Endothelial cell of umbilical vein (primary cell): ENCODE measurements at regions not wholly inside any gene's neighbourhood (a gene's known extent, or its start where the extent isn't known, plus 50 kb on each side); places are given as distances from the start of the nearest gene placed in this dataset.

ENCODE experiments used
- BruUV-seq: library from RNA; stranded (reverse); fragments of 400-500 nt; replicated peaks from 2 replicates; lab custom pipeline; 2021; lab: Mats Ljungman, UMichigan
- CTCF ChIA-PET: fragments of 300-600, 350-600 bp; sonication (Branson Sonifier 250); formaldehyde crosslinking; loops from one replicate; lab custom pipeline; 2021; ENCODE audit warnings: antibody characterized with exemption, inconsistent platforms; lab: Charles Lee
- POLR2A ChIA-PET: fragments of 300-600, 350-600 bp; sonication (Branson Sonifier 250); formaldehyde crosslinking; loops from one replicate; lab custom pipeline; 2021; ENCODE audit warnings: antibody characterized with exemption, inconsistent platforms; lab: Charles Lee
- DNase-seq: peaks from one replicate; pipeline ENCODE4 v3.0.0-alpha.2; 2011; ENCODE audit warnings: low read depth, low spot score
- FAIRE-seq: peaks from 2 replicates; lab custom pipeline; 2011; peaks lifted over from hg19 to GRCh38; lab: Jason Lieb, UNC
- H2AFZ ChIP-seq: 2 replicates; pipeline ENCODE4 v1.6.0; 2012; ENCODE audit warnings: low read depth, low read length, control low read depth, inconsistent platforms
- H3K27ac ChIP-seq: 2 replicates; pipeline ENCODE4 v1.5.1; 2011; ENCODE audit warnings: low read depth, mild to moderate bottlenecking, control low read depth, low read length, moderate library complexity; ENCODE audit not compliant: insufficient read depth
- H3K27me3 ChIP-seq, 2 experiments: 2 replicates each; pipeline versions ENCODE4 v1.6.0 to v1.6.1; 2011; ENCODE audit warnings: low read length in 2 of 2, mixed read lengths in 1 of 2; ENCODE audit not compliant: control insufficient read depth in 2 of 2, insufficient read depth in 2 of 2
- H3K36me3 ChIP-seq, 2 experiments: 2 replicates in 1 of 2; 3 replicates in 1 of 2; pipeline ENCODE4 v1.5.1; 2011; ENCODE audit warnings: low read length in 2 of 2, mild to moderate bottlenecking in 1 of 2, moderate library complexity in 1 of 2; ENCODE audit not compliant: control insufficient read depth in 2 of 2, insufficient read depth in 2 of 2; ENCODE audit errors: extremely low read depth in 1 of 2
- H3K4me1 ChIP-seq: 3 replicates; pipeline ENCODE4 v1.5.1; 2011; ENCODE audit warnings: mild to moderate bottlenecking, low read length; ENCODE audit not compliant: control insufficient read depth, insufficient read depth; ENCODE audit errors: extremely low read depth
- H3K4me2 ChIP-seq: 2 replicates; pipeline ENCODE4 v1.6.1; 2011; ENCODE audit warnings: low read length, control low read depth, mixed read lengths; ENCODE audit not compliant: insufficient read depth
- H3K4me3 ChIP-seq, 3 experiments: fragments of 200-600 bp in 1 of 3; sonication (generic), shearing (Covaris generic) in 1 of 3; replicated peaks in 1 of 3; 2 replicates each; pipeline ENCODE4 v1.5.1; 2011 to 2016; ENCODE audit warnings: control low read depth in 3 of 3, low read length in 3 of 3, mild to moderate bottlenecking in 2 of 3, inconsistent platforms in 1 of 3, low read depth in 1 of 3, moderate library complexity in 1 of 3; ENCODE audit not compliant: insufficient read depth in 1 of 3
- H3K79me2 ChIP-seq: 2 replicates; pipeline ENCODE4 v1.6.0; 2012; ENCODE audit warnings: low read length, inconsistent platforms; ENCODE audit not compliant: control insufficient read depth, insufficient read depth
- H3K9ac ChIP-seq: replicated peaks from 2 replicates; pipeline ENCODE3; 2011; ENCODE audit warnings: low read length, control low read depth; ENCODE audit not compliant: insufficient read depth; ENCODE audit errors: extremely low read depth
- H3K9me1 ChIP-seq: replicated peaks from 3 replicates; pipeline ENCODE4 v1.6.0; 2011; ENCODE audit warnings: mild to moderate bottlenecking, low read length; ENCODE audit not compliant: control insufficient read depth, insufficient read depth; ENCODE audit errors: extremely low read depth
- H3K9me3 ChIP-seq: replicated peaks from 2 replicates; pipeline ENCODE4 v1.5.1; 2012; ENCODE audit warnings: low read length, inconsistent platforms; ENCODE audit not compliant: control insufficient read depth, insufficient read depth
- H4K20me1 ChIP-seq: replicated peaks from 2 replicates; pipeline ENCODE3; 2011; ENCODE audit warnings: mild to moderate bottlenecking, low read length; ENCODE audit not compliant: control insufficient read depth, insufficient read depth; ENCODE audit errors: extremely low read depth
- EZH2 ChIP-seq: IDR thresholded peaks from 2 replicates; pipeline ENCODE4 v1.6.1; 2012; ENCODE audit warnings: borderline replicate concordance, low read depth, mild to moderate bottlenecking, moderate library complexity, low read length, inconsistent platforms; ENCODE audit not compliant: severe bottlenecking
- FOS ChIP-seq: IDR thresholded peaks from 2 replicates; pipeline ENCODE4 v1.6.1; 2011; ENCODE audit warnings: mild to moderate bottlenecking, low read length, moderate library complexity, borderline replicate concordance; ENCODE audit not compliant: insufficient read depth
- GATA2 ChIP-seq: IDR thresholded peaks from 2 replicates; pipeline ENCODE4 v1.7.0; 2011; ENCODE audit warnings: low read depth, mild to moderate bottlenecking, moderate library complexity, mixed read lengths, low read length; ENCODE audit not compliant: insufficient read length, insufficient read depth
- JUN ChIP-seq: IDR thresholded peaks from 2 replicates; pipeline ENCODE4 v1.6.1; 2011; ENCODE audit warnings: borderline replicate concordance, low read depth; ENCODE audit not compliant: insufficient read length, insufficient read depth
- MAX ChIP-seq: IDR thresholded peaks from 2 replicates; pipeline ENCODE4 v1.6.1; 2011; ENCODE audit not compliant: insufficient read depth, insufficient read length
- MYC ChIP-seq: IDR thresholded peaks from one replicate; pipeline ENCODE4 v1.6.1; 2011; ENCODE audit warnings: mild to moderate bottlenecking, low read depth, low read length
- POLR2A ChIP-seq: IDR thresholded peaks from 2 replicates; pipeline ENCODE4 v1.6.1; 2012; ENCODE audit warnings: low read depth, mild to moderate bottlenecking, control low read depth, low read length
- POLR2AphosphoS5 ChIP-seq: IDR thresholded peaks from 2 replicates; pipeline ENCODE4 v1.6.1; 2012; ENCODE audit warnings: low read depth, mild to moderate bottlenecking, control low read depth, low read length, moderate library complexity; ENCODE audit not compliant: insufficient read depth
- dilution Hi-C: fragments of 300-500 bp; cut with MboI; formaldehyde crosslinking; loops from one replicate; pipeline ENCODE4 v1.15.0; 2019; ENCODE audit warnings: low sequenced_read_pairs; ENCODE audit not compliant: extremely low pct_ligation_motif_present
- intact Hi-C: fragments of 100-400 bp; cut with micrococcal nuclease; formaldehyde crosslinking; loops from one replicate; pipeline ENCODE4 v1.10.0; 2022
- TF ChIP-seq, protein P1 (sequence below), 2 donors: IDR thresholded peaks; 1 replicate in 1 of 2; 2 replicates in 1 of 2; pipeline ENCODE4 v1.5.1; 2011; ENCODE audit warnings: low read length in 2 of 2, mild to moderate bottlenecking in 2 of 2, moderate library complexity in 2 of 2, control low read depth in 1 of 2, inconsistent platforms in 1 of 2, low read depth in 1 of 2; ENCODE audit not compliant: insufficient read depth in 1 of 2; ENCODE audit errors: extremely low read depth in 1 of 2

- H4K20me1 ChIP-seq: no peaks in the 10 kb centered on the region
- H3K9me1 ChIP-seq: no peaks in the 10 kb centered on the region
- no peak overlapping the region for H2AFZ ChIP-seq
- H3K4me3 ChIP-seq: no peak overlapping the region
- no peak for TF ChIP-seq POLR2A
- TF ChIP-seq, protein P1, sequence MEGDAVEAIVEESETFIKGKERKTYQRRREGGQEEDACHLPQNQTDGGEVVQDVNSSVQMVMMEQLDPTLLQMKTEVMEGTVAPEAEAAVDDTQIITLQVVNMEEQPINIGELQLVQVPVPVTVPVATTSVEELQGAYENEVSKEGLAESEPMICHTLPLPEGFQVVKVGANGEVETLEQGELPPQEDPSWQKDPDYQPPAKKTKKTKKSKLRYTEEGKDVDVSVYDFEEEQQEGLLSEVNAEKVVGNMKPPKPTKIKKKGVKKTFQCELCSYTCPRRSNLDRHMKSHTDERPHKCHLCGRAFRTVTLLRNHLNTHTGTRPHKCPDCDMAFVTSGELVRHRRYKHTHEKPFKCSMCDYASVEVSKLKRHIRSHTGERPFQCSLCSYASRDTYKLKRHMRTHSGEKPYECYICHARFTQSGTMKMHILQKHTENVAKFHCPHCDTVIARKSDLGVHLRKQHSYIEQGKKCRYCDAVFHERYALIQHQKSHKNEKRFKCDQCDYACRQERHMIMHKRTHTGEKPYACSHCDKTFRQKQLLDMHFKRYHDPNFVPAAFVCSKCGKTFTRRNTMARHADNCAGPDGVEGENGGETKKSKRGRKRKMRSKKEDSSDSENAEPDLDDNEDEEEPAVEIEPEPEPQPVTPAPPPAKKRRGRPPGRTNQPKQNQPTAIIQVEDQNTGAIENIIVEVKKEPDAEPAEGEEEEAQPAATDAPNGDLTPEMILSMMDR (IDR thresholded peaks at IDR 0.05; ENCODE audit: extremely low read depth in 1 of 2, insufficient read depth in 1 of 2, low read depth in 1 of 2, low read length in 2 of 2): no peak
- no peak for TF ChIP-seq POLR2AphosphoS5
- TF ChIP-seq JUN: no peak
- no peak for TF ChIP-seq MAX
- TF ChIP-seq MYC: no peak
- no peak for TF ChIP-seq GATA2
- TF ChIP-seq EZH2: no peak
- no peak for TF ChIP-seq FOS
- no peak for DNase-seq
- no peaks in the 10 kb centered on the region for H3K79me2 ChIP-seq
- dilution Hi-C loops (no loop called here), intact Hi-C loops (no loop called here)
- no peak for FAIRE-seq
- H3K4me1 ChIP-seq: no peaks in the 10 kb centered on the region
- peaks cover 2% of the 10 kb centered on the region for H3K9me3 ChIP-seq
- POLR2A ChIA-PET: no interaction called here
- CTCF ChIA-PET: no interaction called here
- H3K27me3 ChIP-seq: no peaks in the 10 kb centered on the region
- no peak overlapping the region for H3K27ac ChIP-seq
- no peaks in the 10 kb centered on the region for H3K36me3 ChIP-seq
- H3K9ac ChIP-seq: no peak overlapping the region
- no TSS peak for BruUV-seq
- H3K4me2 ChIP-seq: no peak overlapping the region
Measured at GRCh38 chr4:160019936-160020335, 917.1 kb downstream of the RAPGEF2 start.
